ENCODE measurements at regions not wholly inside any gene's neighbourhood (a gene's known extent, or its start where the extent isn't known, plus 50 kb on each side); places are given as distances from the start of the nearest gene placed in this dataset.

DNA sequence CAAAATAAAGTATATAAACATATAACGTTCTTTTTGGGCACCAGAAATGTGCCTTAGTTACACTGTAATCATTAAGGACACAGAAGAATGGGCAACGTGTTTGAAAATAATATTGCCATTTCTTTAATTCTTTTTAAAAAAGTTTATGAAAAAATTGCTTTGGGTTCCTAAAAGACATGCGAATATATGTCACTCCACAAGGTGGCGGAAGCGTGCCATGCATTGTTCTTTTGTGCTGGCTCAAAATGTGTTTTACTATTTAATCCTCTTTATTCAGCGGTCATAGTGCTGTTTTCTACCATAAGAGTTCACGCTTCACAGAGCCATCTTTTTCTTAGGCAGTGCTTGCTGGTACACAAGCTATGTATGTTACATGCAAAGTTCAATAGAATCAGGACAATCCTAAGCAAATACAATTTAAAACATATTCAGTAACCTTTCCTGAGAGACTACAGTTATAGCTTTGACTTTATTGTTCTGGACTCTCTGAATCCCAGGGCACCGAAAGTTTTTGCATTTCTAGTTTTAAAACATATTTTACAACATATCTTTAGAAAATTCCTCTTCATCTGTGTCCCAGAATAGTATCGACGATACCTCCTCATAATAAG, 147.8 kb upstream of the ERBB4 start:
- DNase-seq = peak; percentile 23

GRCh38 chr2:212683346-212684097, 144.9 kb upstream of the ERBB4 start:
- DNase-seq = no peak

GRCh38 chr2:212682937-212683336, 144.3 kb upstream of the ERBB4 start:
- no peak for DNase-seq

DNA sequence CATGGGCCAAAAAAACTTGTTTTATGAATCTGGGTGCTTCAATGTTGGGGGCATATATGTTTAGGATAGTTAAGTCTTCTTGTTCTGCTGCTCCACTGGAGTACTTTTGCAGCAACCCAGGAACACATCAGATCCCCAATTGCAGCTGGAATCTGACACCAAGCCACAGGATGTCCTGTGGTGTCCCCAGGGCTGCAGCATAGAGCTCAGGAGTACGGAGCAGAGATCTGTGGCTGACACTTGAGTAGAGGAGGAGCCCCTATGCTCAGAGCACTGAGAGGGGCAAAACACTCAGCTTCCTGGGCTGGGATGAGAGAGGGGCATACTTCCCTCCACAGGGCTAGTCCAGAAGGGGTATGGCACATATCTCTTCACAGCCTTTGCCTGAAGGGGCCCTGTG, 138.9 kb upstream of the ERBB4 start:
- no peak for DNase-seq

- no peak for DNase-seq
These were observed 133.6 kb upstream of the ERBB4 start for GRCh38 chr2:212672186-212672585.

GRCh38 chr2:212669761-212670160, 131.2 kb upstream of the ERBB4 start:
- no peak for DNase-seq

DNA sequence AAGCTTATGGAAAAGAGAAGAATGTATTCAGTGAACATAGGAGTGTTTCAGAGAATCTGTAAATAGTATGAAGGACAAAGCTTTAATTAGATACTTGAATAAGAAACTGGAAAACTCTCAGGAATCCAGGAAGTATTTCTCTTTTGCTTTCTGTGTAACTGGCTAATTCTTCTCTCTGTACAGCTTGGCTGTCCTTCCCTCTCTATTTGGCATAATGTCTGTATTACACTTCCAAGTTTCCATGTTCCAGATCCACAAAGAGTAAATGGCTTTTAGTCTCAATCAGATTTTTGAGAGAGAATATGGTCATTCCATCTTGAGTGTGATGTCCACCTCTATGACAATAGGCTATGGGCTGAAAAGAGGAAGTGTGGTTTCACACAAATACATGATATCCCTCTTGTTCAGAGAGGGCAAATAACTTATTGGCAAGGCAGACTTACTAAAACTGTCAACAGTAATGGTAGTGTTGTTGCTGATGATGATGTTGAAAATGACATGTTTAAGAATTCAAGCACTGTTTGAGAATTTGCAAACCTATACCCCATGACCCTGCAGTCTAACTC, 129.2 kb upstream of the ERBB4 start:
- DNase-seq = no peak

DNA sequence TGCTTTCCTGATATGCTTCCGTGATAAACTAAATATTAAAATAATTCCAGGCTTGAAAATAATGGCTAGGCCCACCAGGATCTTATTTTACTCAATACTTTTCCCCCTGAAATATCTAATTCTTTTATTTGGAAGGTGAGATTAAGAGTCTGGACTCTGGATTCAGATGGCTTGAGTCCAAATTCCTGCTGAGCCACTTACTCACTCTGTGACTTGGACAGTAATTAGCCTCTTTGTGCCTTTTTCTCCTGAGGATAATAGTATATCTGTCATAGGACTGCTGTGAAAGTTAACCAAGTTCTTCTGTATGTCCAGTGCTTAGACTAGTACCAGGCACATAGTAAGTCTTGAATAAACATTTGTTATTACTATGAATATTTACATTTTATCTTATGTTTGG, 127.3 kb upstream of the ERBB4 start:
- no peak for DNase-seq

- no peak for DNase-seq
These were observed 120.8 kb upstream of the ERBB4 start for GRCh38 chr2:212659441-212659840.

- no peak for DNase-seq
These were observed 111.0 kb upstream of the ERBB4 start for GRCh38 chr2:212649646-212650045.

- no peak for DNase-seq
These were observed 108.2 kb upstream of the ERBB4 start for GRCh38 chr2:212646698-212647366.

DNA sequence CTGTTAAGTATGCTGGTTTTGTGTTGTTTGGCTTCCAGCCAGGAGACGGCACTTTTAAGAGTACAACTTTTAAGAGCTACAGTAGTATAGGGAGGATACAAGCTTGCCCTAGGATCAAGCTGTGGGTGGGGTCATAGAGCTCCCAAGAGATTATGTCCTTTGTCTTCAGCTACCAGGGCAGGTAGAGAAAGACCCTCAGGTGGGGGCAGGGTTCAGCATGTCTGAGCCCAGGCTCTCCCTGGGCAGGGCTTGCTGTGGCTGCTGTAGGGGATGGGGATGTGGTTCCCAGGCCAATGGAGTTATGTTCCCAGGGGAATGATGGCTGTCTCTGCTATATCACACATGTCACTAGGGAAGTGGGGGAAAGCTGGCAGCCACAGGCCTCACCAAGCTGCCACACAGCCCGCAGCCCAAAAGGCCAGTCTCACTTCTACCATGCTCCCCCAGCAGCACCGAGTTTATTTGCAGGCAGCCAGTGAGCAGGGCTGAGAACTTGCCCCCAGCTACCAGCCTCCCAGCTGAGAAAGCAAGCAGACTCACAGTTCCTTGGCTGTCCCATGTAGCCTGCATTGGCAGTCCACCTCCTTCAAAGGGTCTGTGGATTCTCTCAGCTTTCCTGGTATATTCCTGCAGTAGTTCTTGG, 105.7 kb upstream of the ERBB4 start:
- DNase-seq = no peak

GRCh38 chr2:212640428-212640827, 101.8 kb upstream of the ERBB4 start:
- DNase-seq = no peak

DNA sequence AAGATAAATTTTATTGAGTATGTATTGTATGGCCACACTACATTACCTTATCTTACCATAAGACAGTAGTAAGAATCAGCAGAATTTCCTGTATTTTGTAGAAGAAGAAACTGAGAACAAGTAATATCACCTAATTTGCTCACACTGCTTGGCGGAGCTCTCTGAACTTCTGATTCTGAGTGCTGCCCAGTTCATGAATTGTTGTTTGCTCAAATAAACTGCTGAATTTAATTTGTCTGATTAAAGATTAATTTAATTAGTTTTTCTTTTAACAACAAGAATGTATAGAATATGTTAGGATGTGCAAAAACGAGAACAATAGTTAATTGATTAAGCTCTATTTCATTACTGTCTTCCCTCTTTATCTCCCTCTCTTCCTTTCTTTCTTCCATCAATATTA, 100.1 kb upstream of the ERBB4 start:
- DNase-seq = no peak

GRCh38 chr2:212628586-212628985, 90.0 kb upstream of the ERBB4 start:
- DNase-seq = no peak

- DNase-seq = no peak
These were observed 87.8 kb upstream of the ERBB4 start for GRCh38 chr2:212626371-212626918.

GRCh38 chr2:212619954-212620353, 81.4 kb upstream of the ERBB4 start:
- no peak for DNase-seq

DNA sequence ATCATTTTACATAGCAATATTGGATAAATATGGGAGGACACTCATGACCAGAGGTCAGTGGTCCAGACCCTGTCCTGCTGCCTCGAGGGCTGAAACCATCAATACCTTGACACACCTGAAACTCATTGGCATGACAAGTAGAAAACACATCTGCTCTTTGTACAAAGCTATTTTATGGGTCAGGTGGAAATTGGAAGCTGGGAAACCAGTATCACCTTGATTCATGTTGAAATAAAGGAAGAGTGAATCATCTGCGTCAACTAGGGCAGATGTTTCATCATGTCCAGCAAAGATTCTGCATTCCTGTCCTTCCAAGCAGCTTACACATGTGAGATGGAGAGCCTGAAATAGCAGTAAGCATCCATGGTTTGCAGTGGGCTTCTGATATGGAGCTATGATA, 80.0 kb upstream of the ERBB4 start:
- DNase-seq = no peak

DNA sequence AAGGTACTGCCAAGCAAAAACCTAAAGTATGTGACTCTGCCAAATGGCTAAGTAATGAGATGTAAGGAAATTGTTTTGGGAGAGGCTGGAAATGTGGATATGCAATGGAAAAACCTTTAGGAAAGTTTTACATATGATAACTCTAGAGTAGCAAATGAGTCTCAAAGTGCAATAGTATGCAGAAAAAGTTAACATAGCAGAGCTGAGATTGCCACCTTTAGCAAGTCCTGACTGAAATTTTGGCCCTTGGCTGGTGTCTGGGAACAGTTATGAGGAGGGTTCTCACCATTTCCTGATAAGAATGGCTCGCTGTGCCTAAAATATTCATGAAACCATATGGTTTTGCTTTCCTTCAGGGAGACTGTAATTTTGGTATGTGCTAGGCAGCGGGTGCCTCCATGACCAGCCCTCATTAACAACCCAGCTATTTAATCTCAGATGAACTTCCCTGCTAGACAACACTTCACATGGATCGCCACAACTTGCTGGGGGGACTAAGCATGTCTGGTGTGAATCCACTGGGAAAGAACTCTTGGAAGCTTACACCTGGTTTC, 72.3 kb upstream of the ERBB4 start:
- DNase-seq = no peak

GRCh38 chr2:212609479-212609878, 70.9 kb upstream of the ERBB4 start:
- DNase-seq = no peak

- no peak for DNase-seq
These were observed 68.5 kb upstream of the ERBB4 start for GRCh38 chr2:212607080-212607479.

- DNase-seq = no peak
These were observed 67.6 kb upstream of the ERBB4 start for GRCh38 chr2:212606232-212606631.

- no peak for DNase-seq
These were observed 58.1 kb upstream of the ERBB4 start for GRCh38 chr2:212596688-212597087.
